ENCODE measurements at regions not wholly inside any gene's neighbourhood (a gene's known extent, or its start where the extent isn't known, plus 50 kb on each side); places are given as distances from the start of the nearest gene placed in this dataset.

- TF ChIP-seq CTCF (IDR thresholded peaks at IDR 0.05) (no peak), CREB1 (CRISPR knock-in tag; IDR thresholded peaks at IDR 0.05) (no peak), CBFB (CRISPR knock-in tag; IDR thresholded peaks at IDR 0.05; ENCODE audit: low read depth) (no peak), FOXP4 (CRISPR knock-in tag; IDR thresholded peaks at IDR 0.05) (no peak), HMGXB4 (CRISPR knock-in tag; IDR thresholded peaks at IDR 0.05) (no peak), MAX (CRISPR knock-in tag; IDR thresholded peaks at IDR 0.05) (no peak)
Measured at GRCh38 chrX:27882695-27883094, 74.9 kb downstream of the MAGEB10 start.
